HEK293T (cell line): ENCODE measurements at regions not wholly inside any gene's neighbourhood (a gene's known extent, or its start where the extent isn't known, plus 50 kb on each side); places are given as distances from the start of the nearest gene placed in this dataset.

Experiments
- CTCF ChIA-PET: fragments of 350-600 bp; formaldehyde crosslinking; extraction: SDS; loops from one replicate; lab custom pipeline; 2021; ENCODE audit warnings: antibody characterized with exemption, inconsistent platforms; lab: Yijun Ruan, JAX
- POLR2A ChIA-PET: fragments of 350-600 bp; formaldehyde crosslinking; extraction: SDS; loops from one replicate; lab custom pipeline; 2020; ENCODE audit warnings: antibody characterized with exemption, inconsistent platforms; lab: Yijun Ruan, JAX
- DNase-seq: peaks from one replicate; pipeline ENCODE4 v3.0.0; 2012; ENCODE audit warnings: mixed read lengths; ENCODE audit errors: extremely low spot score
- ARNT ChIP-seq: fragments of 450-650 bp; IDR thresholded peaks from 2 replicates; pipeline ENCODE4 v1.6.1; 2017; ENCODE audit warnings: mild to moderate bottlenecking
- BHLHE40 ChIP-seq: fragments of 450-650 bp; IDR thresholded peaks from 2 replicates; pipeline ENCODE4 v1.6.1; 2016; ENCODE audit warnings: mild to moderate bottlenecking, moderate library complexity, borderline replicate concordance
- CTBP1 ChIP-seq: fragments of 450-650 bp; IDR thresholded peaks from 2 replicates; pipeline ENCODE4 v1.6.1; 2016; ENCODE audit warnings: borderline replicate concordance
- ELF4 ChIP-seq: fragments of 450-650 bp; IDR thresholded peaks from 2 replicates; pipeline ENCODE4 v1.6.1; 2017; ENCODE audit warnings: antibody characterized with exemption
- FOXA1 ChIP-seq: fragments of 450-650 bp; IDR thresholded peaks from 2 replicates; pipeline ENCODE4 v1.6.1; 2016; ENCODE audit warnings: mild to moderate bottlenecking
- FOXK2 ChIP-seq: fragments of 450-650 bp; IDR thresholded peaks from 2 replicates; pipeline ENCODE4 v1.6.1; 2016; ENCODE audit warnings: mild to moderate bottlenecking
- FOXM1 ChIP-seq: fragments of 450-650 bp; IDR thresholded peaks from 2 replicates; pipeline ENCODE4 v1.6.1; 2017; ENCODE audit warnings: mild to moderate bottlenecking, borderline replicate concordance
- HDGF ChIP-seq: fragments of 450-650 bp; IDR thresholded peaks from 2 replicates; pipeline ENCODE4 v1.6.1; 2017; ENCODE audit warnings: antibody characterized with exemption, borderline replicate concordance
- L3MBTL2 ChIP-seq: fragments of 450-650 bp; conservative IDR thresholded peaks from 2 replicates; pipeline ENCODE4 v1.6.1; 2016; ENCODE audit warnings: mild to moderate bottlenecking
- LEF1 ChIP-seq: fragments of 450-650 bp; IDR thresholded peaks from 2 replicates; pipeline ENCODE4 v1.6.1; 2017; ENCODE audit warnings: mild to moderate bottlenecking, borderline replicate concordance
- NFRKB ChIP-seq: fragments of 450-650 bp; IDR thresholded peaks from 2 replicates; pipeline ENCODE4 v1.6.1; 2016; ENCODE audit warnings: mild to moderate bottlenecking, moderate library complexity
- SP1 ChIP-seq: fragments of 450-650 bp; IDR thresholded peaks from 2 replicates; pipeline ENCODE4 v1.6.1; 2017
- SUZ12 ChIP-seq: fragments of 450-650 bp; IDR thresholded peaks from 2 replicates; pipeline ENCODE4 v1.6.1; 2016; ENCODE audit warnings: mild to moderate bottlenecking
- TARDBP ChIP-seq: fragments of 450-650 bp; IDR thresholded peaks from 2 replicates; pipeline ENCODE4 v1.6.1; 2016
- ZNF384 ChIP-seq: fragments of 450-650 bp; IDR thresholded peaks from 2 replicates; pipeline ENCODE4 v1.6.1; 2016
- TF ChIP-seq, protein P1 (sequence below): fragments of 450-650 bp; IDR thresholded peaks from 2 replicates; pipeline ENCODE4 v1.6.1; 2016

DNA sequence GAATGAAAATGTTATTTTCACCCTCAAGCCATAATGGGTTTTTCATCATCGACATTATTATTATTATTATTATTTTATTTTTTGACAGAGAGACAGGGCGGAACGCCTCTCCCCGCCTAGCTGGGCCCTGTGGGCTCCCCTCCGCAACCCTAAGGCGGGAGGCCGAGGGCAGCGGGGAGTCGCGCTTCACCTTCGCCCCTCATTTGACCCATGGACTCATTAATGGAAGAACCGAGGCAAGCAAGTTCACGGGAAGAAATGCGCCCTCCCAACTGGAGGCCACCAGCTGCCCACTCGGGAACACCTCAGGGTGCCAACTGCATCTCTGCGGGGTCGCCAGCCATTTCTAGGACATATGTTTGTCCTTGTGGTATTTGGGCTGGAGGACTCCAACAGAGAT, 115.3 kb upstream of the KIRREL3 start:
- TF ChIP-seq FOXA1 (no peak), CTBP1 (no peak), HDGF (no peak), SP1 (no peak), ELF4 (no peak), ZNF384 (no peak), NFRKB (no peak), FOXM1 (no peak), L3MBTL2 (no peak), ARNT (no peak), LEF1 (no peak), TARDBP (no peak)
- POLR2A ChIA-PET, result no interaction called here
- CTCF ChIA-PET, result no interaction called here
- DNase-seq, result no peak

DNA sequence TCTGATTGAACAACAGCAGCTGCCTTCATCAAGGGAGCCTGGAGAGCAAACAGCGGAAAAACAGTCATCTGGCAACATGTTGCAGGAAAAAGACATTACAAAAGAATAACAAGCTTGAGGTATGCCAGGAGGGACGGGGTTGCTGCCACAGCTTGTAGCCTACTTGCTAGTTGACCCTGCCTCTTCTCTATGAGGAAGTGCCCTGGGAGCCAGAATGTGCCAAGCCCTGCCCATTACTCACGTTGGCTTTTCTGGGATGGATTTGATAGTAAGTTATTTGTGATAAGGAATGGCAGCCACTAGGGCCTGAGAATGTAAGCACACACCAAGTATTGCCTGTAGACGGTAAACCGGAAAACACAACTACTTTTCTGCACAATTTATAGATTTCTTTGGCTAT, 113.5 kb upstream of the KIRREL3 start:
- TF ChIP-seq ELF4 (no peak), SP1 (no peak), LEF1 (no peak), ZNF384 (no peak), L3MBTL2 (no peak), FOXK2 (no peak), ARNT (no peak), SUZ12 (no peak), HDGF (no peak), FOXM1 (no peak), CTBP1 (no peak), NFRKB (no peak), BHLHE40 (no peak), TARDBP (no peak), FOXA1 (no peak)
- TF ChIP-seq, protein P1, sequence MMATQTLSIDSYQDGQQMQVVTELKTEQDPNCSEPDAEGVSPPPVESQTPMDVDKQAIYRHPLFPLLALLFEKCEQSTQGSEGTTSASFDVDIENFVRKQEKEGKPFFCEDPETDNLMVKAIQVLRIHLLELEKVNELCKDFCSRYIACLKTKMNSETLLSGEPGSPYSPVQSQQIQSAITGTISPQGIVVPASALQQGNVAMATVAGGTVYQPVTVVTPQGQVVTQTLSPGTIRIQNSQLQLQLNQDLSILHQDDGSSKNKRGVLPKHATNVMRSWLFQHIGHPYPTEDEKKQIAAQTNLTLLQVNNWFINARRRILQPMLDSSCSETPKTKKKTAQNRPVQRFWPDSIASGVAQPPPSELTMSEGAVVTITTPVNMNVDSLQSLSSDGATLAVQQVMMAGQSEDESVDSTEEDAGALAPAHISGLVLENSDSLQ, result no peak
- no peak for DNase-seq
- CTCF ChIA-PET, result no interaction called here
- POLR2A ChIA-PET, result no interaction called here

DNA sequence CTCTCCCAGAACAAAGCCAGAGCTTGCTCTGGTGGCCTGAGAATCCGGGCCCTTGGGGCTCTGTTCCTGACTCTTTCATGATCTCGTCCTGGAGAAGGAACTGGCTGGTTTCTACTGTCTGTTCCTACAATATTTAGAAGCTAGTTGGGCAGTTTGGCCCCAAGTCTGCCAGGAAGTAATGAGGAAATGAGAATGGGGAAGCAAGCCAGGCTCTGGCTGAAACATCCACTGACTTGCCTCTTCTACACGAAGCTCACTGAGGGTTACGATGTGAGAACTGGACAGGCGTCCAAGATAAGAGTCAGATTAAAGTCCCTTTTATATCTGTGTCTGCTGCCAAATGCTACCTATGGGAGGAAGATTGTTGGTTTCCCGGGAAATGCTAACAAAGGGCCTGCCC, 110.0 kb upstream of the KIRREL3 start:
- TF ChIP-seq FOXA1 (no peak), SUZ12 (no peak), CTBP1 (no peak), FOXK2 (no peak), FOXM1 (no peak), L3MBTL2 (no peak), TARDBP (no peak), ZNF384 (no peak), HDGF (no peak), BHLHE40 (no peak), NFRKB (no peak), ELF4 (no peak), SP1 (no peak), ARNT (no peak), LEF1 (no peak)
- TF ChIP-seq, protein P1, result no peak
- no peak for DNase-seq
- ChIA-PET CTCF (no interaction called here), POLR2A (no interaction called here)

DNA sequence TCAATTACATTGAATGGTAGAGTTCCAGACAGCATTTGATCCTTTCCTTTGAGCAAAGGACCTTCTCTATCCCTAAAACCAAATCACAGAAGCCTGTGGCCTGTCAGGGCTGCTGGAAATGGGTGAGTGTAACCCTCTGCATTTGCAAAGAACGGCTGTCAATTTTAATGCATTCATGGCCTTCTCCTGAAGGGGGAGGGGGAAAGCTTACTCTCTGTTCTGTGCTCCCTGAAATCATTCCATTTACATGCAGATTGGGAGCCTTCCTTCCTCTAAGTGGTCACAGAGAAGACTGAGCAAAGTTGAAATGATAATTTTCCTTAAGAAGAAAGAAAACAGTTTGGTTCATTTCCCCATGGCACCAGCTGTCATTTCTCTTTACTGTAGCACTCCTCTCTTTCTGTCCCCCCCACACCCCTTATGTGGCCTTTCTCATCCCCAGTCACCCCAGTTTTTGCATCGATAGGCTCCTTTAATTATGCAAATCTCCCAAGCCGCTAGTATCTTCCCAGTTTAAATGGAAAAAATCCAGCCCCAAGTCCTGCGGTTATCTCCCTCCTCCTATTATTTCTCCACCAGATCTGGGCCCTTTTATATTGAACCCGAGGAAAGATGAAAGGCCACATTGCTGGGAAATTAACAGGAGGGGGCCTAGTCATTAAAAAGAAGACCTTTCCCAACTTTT, 109.4 kb upstream of the KIRREL3 start:
- DNase-seq, result no peak
- TF ChIP-seq ARNT (no peak), FOXM1 (no peak), TARDBP (no peak), CTBP1 (no peak), SUZ12 (no peak), NFRKB (no peak), BHLHE40 (no peak), FOXK2 (no peak), FOXA1 (no peak), ELF4 (no peak), L3MBTL2 (no peak), SP1 (no peak), LEF1 (no peak), HDGF (no peak), ZNF384 (no peak)
- TF ChIP-seq, protein P1, result no peak
- ChIA-PET CTCF (no interaction called here), POLR2A (no interaction called here)

DNA sequence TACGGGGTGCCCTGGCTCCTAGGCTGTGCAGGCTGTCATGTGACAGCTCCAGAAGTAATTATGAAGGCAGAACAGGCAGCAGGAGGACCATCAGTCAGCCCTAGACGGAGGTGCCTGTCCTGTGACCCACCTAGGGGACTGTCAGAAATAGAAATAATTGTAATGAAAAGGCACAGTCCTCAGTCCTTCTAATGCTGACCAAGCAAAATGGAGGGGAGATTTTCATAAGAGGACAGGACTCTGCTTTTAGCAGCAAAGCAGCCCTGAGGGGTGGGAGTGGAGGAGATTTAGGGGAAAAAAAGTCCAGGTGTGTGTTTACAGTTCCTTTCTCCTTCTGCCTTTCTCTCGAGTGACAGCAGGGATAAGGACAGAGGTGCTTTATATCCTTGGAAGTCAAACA, 108.3 kb upstream of the KIRREL3 start:
- TF ChIP-seq ARNT (no peak), ZNF384 (no peak)
- CTCF ChIA-PET, result no interaction called here
- POLR2A ChIA-PET, result no interaction called here
- DNase-seq, result no peak

DNA sequence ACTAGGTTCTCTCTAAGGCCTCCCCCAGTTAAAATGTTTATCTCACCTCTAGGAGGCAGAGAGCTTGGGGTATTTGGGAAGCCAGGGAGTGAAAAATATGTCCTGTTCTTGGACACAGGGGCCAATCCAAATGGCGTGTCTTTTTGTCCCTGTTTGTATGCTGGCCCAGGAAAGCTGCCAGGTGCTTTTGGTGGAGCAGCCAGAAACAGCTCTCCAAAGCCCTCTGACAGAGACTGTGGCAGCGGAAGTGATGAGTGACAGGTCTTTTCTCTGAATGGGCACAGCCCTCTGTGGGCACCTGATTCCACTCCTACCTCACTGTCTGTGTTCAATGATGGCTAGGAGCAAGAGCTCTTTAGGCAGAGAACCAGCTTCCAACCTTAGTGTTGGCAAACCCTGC, 106.4 kb upstream of the KIRREL3 start:
- no peak for TF ChIP-seq ARNT
- TF ChIP-seq L3MBTL2, result no peak
- TF ChIP-seq ELF4, result no peak
- TF ChIP-seq LEF1, result no peak
- TF ChIP-seq FOXA1, result no peak
- no peak for TF ChIP-seq TARDBP
- TF ChIP-seq CTBP1, result no peak
- TF ChIP-seq ZNF384, result no peak
- no peak for TF ChIP-seq SUZ12
- no peak for TF ChIP-seq FOXK2
- TF ChIP-seq FOXM1, result no peak
- TF ChIP-seq SP1, result no peak
- no peak for TF ChIP-seq BHLHE40
- TF ChIP-seq, protein P1, result no peak
- TF ChIP-seq NFRKB, result no peak
- TF ChIP-seq HDGF, result no peak
- no peak for DNase-seq
- ChIA-PET POLR2A (no interaction called here), CTCF (no interaction called here)
